Left lung (tissue), 4 donors: ENCODE measurements at regions not wholly inside any gene's neighbourhood (a gene's known extent, or its start where the extent isn't known, plus 50 kb on each side); places are given as distances from the start of the nearest gene placed in this dataset.
"Not testable (repeated sequence)": the region's sequence is repeated elsewhere in the genome, so short reads cannot be mapped to it uniquely, and the experiment has no call there.

Experiments
- ATAC-seq: fragments of 200-7000 bp; cut with Tn5 transposase; one replicate; pipeline ENCODE4 v1.9.1; 2020; ENCODE audit warnings: moderate library complexity
- DNase-seq, 4 donors: peaks; one replicate each; pipeline ENCODE4 v3.0.0-alpha.2; 2013 to 2020
- H3K27ac ChIP-seq, 2 donors: fragments of 200-600 bp; sonication (generic) in 1 of 2; one replicate each; pipeline versions ENCODE4 v1.5.0 to v1.8.0; 2020 to 2021
- H3K27me3 ChIP-seq, 2 donors: fragments of 200-600 bp; sonication (generic) in 1 of 2; one replicate each; pipeline versions ENCODE4 v1.5.0 to v1.8.0; 2020 to 2021
- H3K36me3 ChIP-seq, 2 donors: fragments of 200-600 bp; sonication (generic) in 1 of 2; one replicate each; pipeline versions ENCODE4 v1.5.0 to v1.8.0; 2020 to 2021
- H3K4me1 ChIP-seq, 2 donors: fragments of 200-600 bp; one replicate each; pipeline ENCODE4 v1.8.0; 2021
- H3K4me3 ChIP-seq, 2 donors: fragments of 200-600 bp; sonication (generic) in 1 of 2; one replicate each; pipeline versions ENCODE4 v1.5.0 to v1.8.0; 2020 to 2021; ENCODE audit warnings: mild to moderate bottlenecking in 1 of 2
- H3K9me3 ChIP-seq, 2 donors: fragments of 200-600 bp; sonication (generic) in 1 of 2; one replicate each; pipeline versions ENCODE4 v1.5.0 to v1.8.0; 2020 to 2021
- intact Hi-C, 2 donors: fragments of 100-400 bp; cut with DNase I; formaldehyde crosslinking; loops; one replicate each; pipeline versions ENCODE4 v1.11.2 to v1.14.2; 2022
- TF ChIP-seq, protein P1 (sequence below), 2 donors: fragments of 200-600 bp; sonication (generic) in 1 of 2; IDR thresholded peaks; one replicate each; pipeline versions ENCODE4 v1.5.0 to v1.8.0; 2021; ENCODE audit warnings: antibody characterized with exemption in 2 of 2
- donor health status: DM: no; HTN: yes; CAD: no.
- donor health status: DM: no; HTN: no; CAD: no.

DNA sequence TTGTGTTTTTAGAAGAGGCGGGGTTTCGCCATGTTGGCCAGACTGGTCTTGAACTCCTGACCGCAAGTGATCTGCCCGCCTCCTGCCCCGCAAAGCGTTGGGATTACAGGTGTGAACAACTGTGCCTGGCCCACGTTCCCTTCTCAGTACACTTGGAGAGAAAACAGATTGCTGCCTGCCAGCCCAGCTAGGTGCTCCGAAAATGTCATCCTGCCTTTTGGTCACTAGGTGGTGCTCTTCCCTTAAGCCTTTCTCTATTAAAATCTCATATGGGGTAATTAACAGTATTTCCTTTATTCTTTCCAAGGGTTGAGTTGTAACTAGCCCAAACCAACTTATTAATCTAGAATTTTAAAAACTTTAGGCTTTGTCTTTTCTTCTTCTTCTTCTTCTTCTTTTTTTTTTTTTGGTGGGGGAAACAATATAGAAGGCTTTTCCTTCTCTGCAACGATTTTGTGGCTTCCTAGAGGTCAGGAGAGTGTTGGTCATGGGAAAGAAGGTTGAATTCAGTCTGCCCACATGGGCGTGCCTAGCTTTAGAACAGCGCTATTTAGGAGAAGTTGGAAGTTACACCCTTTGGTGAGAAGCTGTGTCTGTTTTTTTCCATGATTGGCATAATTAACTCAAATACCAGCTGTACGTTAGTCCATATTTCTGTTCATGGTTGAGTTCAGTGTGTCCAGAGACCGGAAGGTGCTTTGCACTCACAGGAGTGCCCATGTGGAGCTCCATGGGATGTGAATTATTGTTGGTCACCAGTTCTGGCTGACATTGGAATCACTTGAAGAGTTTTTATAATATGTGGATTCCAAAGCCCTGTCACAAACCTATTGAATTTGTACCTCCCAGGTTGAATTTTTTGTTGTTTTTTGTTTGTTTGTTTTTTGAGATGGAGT lies 110.1 kb downstream of the LAT start:
- H3K27ac ChIP-seq, DNase-seq, H3K9me3 ChIP-seq, intact Hi-C loops, H3K4me3 ChIP-seq, H3K27me3 ChIP-seq, H3K4me1 ChIP-seq: not testable (repeated sequence)
- TF ChIP-seq, protein P1, sequence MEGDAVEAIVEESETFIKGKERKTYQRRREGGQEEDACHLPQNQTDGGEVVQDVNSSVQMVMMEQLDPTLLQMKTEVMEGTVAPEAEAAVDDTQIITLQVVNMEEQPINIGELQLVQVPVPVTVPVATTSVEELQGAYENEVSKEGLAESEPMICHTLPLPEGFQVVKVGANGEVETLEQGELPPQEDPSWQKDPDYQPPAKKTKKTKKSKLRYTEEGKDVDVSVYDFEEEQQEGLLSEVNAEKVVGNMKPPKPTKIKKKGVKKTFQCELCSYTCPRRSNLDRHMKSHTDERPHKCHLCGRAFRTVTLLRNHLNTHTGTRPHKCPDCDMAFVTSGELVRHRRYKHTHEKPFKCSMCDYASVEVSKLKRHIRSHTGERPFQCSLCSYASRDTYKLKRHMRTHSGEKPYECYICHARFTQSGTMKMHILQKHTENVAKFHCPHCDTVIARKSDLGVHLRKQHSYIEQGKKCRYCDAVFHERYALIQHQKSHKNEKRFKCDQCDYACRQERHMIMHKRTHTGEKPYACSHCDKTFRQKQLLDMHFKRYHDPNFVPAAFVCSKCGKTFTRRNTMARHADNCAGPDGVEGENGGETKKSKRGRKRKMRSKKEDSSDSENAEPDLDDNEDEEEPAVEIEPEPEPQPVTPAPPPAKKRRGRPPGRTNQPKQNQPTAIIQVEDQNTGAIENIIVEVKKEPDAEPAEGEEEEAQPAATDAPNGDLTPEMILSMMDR (IDR thresholded peaks at IDR 0.05), result peak; percentile 23 to 49
- ATAC-seq, result peak; percentile 90
- peaks cover 0 to 22% of the 10 kb centered on the region in 2 donors for H3K36me3 ChIP-seq

DNA sequence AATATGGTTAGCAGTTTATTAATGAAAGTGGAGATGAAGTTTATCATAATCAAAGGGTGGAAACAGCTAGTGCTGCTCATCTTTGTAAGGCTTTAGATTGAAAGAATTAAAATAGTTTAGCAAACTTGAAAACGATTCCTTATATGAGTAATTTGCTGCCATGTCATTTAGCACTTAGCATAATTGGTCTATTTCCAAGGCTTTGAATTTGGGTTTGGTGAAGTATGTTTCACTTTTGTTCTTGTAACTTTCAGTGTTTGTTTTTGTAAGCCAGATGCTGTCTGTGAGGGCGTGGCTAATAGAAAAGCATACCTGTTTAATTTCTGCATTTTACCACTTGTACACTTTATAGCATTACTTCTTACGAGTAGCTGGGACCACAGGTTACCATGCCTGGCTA lies 109.5 kb downstream of the LAT start:
- DNase-seq, H3K4me3 ChIP-seq, intact Hi-C loops, H3K27ac ChIP-seq, H3K27me3 ChIP-seq, H3K9me3 ChIP-seq, H3K4me1 ChIP-seq: not testable (repeated sequence)
- peak; percentile 20 for ATAC-seq
- H3K36me3 ChIP-seq, result peaks cover 0 to 17% of the 10 kb centered on the region in 2 donors

DNA sequence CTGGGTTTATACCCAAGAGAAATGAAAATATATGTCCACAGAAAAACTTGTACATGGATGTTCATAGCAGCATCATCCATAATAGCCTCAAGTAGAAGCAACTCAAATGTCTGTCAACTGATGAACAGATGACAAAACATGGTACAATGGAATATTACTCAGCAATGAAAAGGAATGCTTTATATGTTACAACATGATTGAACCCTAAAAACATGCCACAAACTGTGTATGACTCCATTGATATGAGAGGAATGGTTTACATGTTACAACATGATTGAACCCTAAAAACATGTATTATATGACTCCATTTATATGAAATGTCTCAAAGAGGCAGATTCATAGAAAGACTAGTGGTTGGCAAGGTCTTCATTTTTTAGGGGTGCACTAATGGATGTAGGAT lies 104.8 kb downstream of the LAT start:
- H3K36me3 ChIP-seq, result peaks cover 0 to 25% of the 10 kb centered on the region in 2 donors
- H3K27ac ChIP-seq, H3K4me3 ChIP-seq, DNase-seq, H3K27me3 ChIP-seq, ATAC-seq, H3K4me1 ChIP-seq, H3K9me3 ChIP-seq, intact Hi-C loops: not testable (repeated sequence)

DNA sequence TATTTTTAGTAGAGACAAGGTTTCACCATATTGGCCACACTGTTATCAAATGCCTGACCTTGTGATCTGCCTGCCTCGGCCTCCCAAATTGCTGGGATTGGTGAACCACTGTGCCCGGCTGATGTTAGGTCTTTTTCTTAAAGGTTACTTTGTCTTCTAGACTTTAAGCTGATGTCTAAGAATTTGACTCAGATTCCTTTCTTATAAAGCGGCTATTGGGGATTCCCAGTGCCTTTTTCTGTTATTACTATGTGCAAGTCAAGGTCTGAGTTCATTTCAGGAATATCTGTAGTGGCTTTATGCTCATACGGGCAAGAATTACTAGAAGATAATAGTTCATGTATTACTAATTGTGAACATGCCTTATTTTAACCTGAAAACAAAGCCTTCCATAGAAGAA lies 102.8 kb downstream of the LAT start:
- ATAC-seq, H3K27me3 ChIP-seq, DNase-seq, H3K4me3 ChIP-seq, intact Hi-C loops, H3K4me1 ChIP-seq, H3K9me3 ChIP-seq, H3K27ac ChIP-seq: not testable (repeated sequence)
- peaks cover 0 to 20% of the 10 kb centered on the region in 2 donors for H3K36me3 ChIP-seq

DNA sequence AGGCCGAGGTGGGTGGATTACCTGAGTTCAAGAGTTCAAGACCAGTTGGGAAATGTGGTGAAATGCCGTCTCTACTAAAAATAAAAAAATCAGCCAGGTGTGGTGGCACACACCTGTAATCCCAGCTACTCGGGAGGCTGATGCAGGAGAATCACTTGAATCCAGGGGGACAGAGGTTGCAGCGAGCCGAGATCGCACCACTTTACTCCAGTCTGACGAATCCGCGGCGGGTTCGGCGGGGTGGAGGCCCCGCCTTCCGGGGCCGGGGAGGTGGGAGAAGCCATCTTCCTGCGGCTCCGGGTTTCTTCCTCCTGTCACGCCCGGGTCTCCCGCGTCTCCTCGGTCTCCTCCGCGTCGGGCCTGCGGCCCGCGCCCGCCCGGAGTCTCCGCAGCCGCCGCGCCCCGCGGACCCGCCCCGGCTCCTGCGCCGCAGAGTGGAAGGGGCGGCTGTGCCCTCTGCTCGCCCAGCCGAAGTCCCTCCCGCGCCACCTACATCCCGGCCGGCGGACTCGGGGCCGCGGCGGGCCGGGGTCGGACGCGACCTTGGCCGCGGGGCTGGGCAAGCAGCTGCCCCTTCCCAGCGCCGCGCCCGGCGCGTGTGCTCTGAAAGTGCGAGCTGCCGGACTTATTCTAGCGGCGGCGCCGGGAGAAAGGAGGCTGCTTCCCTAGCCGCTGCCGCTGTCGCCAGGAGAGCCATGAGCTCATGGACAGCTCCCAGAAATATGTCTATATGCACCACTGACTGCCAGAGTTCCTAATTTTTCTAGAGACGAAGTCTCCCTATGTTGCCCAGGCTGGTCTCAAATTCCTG lies 97.2 kb downstream of the LAT start:
- ATAC-seq (peak; percentile 84), DNase-seq (peak in 2 of 4 donors; percentile 40 to 86)
- intact Hi-C loops, H3K4me1 ChIP-seq, H3K27ac ChIP-seq, H3K9me3 ChIP-seq, H3K27me3 ChIP-seq: not testable (repeated sequence)
- Histone ChIP-seq H3K4me3 (peak overlapping the region; percentile 7 to 37), H3K36me3 (peaks cover 0 to 11% of the 10 kb centered on the region in 2 donors)

DNA sequence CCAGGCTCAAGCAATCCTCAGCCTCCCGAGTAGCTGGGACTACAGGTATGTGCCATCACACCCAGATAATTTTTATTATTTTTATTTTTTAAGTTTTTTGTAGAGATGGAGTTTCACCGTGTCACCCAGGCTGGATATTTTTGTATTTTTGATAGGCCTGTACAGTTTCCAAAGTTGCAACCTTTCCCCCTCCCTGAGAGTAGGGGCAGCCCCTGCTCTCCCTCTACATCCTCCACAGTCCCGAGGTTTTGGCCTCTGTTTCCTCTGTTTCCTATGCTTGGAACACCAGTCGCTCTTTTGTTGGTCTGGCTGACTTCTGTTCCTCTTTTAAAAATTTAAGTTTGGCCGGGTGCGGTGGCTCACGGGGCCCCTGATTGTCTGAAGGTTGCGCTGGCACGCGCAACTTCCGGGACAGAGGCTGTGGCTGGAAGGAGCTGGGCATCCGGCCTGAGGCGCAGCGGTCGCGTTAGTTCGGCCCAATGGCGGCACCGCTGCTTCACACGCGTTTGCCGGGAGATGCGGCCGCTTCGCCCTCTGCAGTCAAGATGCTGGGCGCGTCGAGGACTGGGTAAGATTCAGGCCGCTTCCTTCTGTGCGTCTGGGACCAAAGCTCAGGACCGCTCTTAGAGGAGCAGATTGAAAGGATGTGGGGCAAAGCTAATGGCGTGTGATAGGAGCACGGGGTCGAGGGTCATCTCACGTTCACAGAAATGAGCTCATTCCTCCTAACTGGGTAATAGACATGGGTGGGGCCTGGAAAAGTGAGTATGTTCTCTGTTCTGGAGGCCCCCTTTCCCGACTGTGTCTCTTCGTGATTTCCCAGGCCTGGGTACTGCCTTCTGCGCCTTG lies 89.9 kb downstream of the LAT start:
- Histone ChIP-seq H3K4me3 (peak overlapping the region; percentile 15 to 48), H3K4me1 (peaks cover 0 to 20% of the 10 kb centered on the region in 2 donors), H3K27ac (peak overlapping the region; percentile 78 to 83)
- H3K36me3 ChIP-seq, H3K9me3 ChIP-seq, intact Hi-C loops, H3K27me3 ChIP-seq: not testable (repeated sequence)
- ATAC-seq (peak; percentile 95), DNase-seq (peak; percentile 48 to 81 (median 58))

DNA sequence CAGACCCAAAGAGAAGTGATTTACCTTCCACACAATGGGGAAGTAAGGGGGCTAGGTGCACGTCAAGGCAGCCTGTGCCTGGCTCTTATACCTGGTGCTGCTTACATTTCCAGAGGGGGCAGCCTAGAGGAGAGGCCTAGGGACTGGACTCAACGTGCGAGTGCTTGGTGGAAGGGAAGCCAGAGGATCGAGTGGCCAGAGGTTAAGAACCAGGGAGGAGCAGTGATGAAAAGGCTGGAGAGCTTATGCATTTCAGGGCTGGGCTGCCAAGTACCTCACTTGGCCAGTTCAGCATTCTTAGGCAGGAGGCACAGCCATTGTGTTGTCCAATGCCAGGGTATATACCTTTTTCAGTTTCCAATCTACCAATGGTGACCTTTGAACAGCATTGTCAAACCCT lies 77.4 kb downstream of the LAT start:
- H3K27me3 ChIP-seq, intact Hi-C loops, DNase-seq, H3K4me3 ChIP-seq, H3K4me1 ChIP-seq, H3K27ac ChIP-seq, H3K9me3 ChIP-seq, H3K36me3 ChIP-seq: not testable (repeated sequence)
- ATAC-seq, result peak; percentile 88

DNA sequence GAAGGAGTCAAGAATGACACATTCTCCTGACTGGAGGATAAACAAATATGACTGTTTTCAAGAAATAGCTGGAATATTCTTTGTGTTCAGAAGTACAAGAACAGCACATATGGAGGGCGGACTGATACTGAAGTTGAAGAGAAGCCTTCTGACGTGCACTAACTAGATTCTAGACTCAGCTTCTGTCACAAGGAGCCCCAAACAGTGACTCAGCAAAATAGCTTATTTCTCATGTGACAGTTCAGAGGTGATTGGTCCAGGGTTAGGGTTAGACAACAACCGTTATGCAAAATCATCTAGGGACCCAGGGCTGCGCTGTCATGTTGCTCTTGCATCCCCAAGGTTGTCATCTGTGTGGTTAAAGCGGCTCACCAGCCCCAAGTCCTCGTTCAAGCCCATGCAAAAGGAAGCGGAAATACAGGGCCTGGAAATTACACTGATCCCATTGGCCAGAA lies 76.6 kb downstream of the LAT start:
- H3K9me3 ChIP-seq, ATAC-seq, intact Hi-C loops, H3K27me3 ChIP-seq, DNase-seq, H3K4me3 ChIP-seq, H3K36me3 ChIP-seq, H3K27ac ChIP-seq, H3K4me1 ChIP-seq: not testable (repeated sequence)

DNA sequence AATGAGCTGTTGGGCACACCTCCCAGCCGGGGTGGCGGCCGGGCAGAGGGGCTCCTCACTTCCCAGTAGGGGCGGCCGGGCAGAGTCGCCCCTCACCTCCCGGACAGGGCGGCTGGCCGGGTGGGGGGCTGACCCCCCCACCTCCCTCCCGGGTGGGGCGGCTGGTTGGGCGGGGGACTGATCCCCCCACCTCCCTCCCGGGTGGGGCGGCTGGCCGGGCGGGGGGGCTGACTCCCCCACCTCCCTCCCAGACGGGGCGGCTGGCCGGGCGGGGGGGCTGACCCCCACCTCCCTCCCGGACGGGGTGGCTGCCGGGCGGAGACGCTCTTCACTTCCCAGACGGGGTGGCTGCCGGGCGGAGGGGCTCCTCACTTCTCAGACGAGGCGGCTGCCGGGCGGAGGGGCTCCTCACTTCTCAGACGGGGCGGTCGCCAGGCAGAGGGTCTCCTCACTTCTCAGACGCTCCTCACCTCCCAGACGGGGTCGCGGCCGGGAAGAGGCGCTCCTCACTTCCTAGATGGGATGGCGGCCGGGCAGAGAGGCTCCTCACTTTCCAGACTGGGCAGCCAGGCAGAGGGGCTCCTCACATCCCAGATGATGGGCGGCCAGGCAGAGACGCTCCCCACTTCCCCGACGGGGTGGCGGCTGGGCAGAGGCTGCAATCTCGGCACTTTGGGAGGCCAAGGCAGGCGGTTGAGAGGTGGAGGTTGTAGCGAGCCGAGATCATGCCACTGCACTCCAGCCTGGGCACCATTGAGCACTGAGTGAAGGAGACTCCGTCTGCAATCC lies 75.4 kb downstream of the LAT start:
- not testable (repeated sequence) for DNase-seq

DNA sequence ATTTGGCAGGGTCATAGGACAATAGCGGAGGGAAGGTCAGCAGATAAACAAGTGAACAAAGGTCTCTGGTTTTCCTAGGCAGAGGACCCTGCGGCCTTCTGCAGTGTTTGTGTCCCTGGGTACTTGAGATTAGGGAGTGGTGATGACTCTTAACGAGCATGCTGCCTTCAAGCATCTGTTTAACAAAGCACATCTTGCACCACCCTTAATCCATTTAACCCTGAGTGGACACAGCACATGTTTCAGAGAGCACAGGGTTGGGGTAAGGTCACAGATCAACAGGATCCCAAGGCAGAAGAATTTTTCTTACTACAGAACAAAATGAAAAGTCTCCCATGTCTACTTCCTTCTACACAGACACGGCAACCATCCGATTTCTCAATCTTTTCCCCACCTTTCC lies 74.7 kb downstream of the LAT start:
- H3K36me3 ChIP-seq, H3K4me3 ChIP-seq, H3K9me3 ChIP-seq, H3K27me3 ChIP-seq, H3K4me1 ChIP-seq, H3K27ac ChIP-seq, DNase-seq, ATAC-seq, intact Hi-C loops: not testable (repeated sequence)

More for the DNA sequence above, 75.4 kb downstream of the LAT start:
- H3K27ac ChIP-seq, H3K27me3 ChIP-seq, H3K4me3 ChIP-seq, H3K4me1 ChIP-seq, H3K36me3 ChIP-seq, H3K9me3 ChIP-seq, intact Hi-C loops, ATAC-seq: not testable (repeated sequence)
